ENCODE measurements at regions not wholly inside any gene's neighbourhood (a gene's known extent, or its start where the extent isn't known, plus 50 kb on each side); places are given as distances from the start of the nearest gene placed in this dataset.

DNA sequence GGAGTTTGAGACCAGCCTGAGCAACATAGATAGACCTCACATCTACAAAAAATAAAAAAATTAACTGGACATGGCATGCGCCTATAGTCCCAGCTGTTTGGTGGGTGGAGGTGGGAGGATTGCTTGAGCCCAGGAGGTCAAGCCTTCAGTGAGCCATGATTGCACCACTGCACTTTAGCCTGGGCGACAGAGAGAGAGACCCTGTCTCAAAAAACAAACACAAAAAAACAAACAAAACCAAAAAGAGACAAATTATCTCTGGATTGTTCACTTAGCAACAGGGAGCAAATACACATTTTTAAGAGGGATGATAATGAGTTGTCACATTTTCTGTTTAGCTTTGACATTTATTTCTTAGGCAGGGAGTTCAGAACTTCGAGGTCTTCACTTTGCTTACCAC, 155.4 kb downstream of the CEP135 start (continued):
- TF ChIP-seq ZNF563 (CRISPR knock-in tag; IDR thresholded peaks at IDR 0.05) (no peak), CBX2 (IDR thresholded peaks at IDR 0.05; ENCODE audit: low read depth, low read length) (no peak), CBX2 (CRISPR knock-in tag; IDR thresholded peaks at IDR 0.05; ENCODE audit: low read depth) (no peak), FOXP1 (IDR thresholded peaks at IDR 0.05) (peak; percentile 26; the same call in 1 of the 2 replicates), FOXP1 (CRISPR knock-in tag; IDR thresholded peaks at IDR 0.05) (peak; percentile 67; the same call in 1 of the 2 replicates), NR2F1 (CRISPR knock-in tag; IDR thresholded peaks at IDR 0.05) (peak in 1 of 2 experiments; percentile 46; a peak in 1 of 4 replicates), HNF4G (IDR thresholded peaks at IDR 0.05; ENCODE audit: borderline replicate concordance, low read depth, low read length) (peak; percentile 66; the same call in 1 of the 2 replicates), HNF4G (CRISPR knock-in tag; IDR thresholded peaks at IDR 0.05; ENCODE audit: borderline replicate concordance, low read depth) (no peak)

DNA sequence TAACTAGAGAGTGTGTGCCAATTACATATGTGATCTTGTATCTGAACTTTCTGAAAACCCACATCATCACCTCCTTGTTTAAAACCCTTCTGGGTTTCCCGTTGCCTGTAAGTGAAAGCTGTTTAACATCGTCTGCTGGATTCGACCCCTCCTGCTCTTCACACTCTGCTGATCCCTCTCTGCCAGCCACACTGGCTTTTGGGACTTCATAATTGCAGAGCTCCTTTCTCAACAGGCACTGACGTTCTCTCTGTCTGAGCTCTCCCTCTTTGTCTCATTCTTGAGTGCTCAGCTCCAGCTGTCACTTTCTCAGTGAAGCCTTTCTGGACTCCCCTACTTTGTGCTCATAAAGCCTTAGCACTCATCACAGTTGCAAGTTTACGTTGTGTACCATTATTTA, 153.9 kb downstream of the CEP135 start:
- no TSS peak for BruUV-seq (replicated peaks)
- no peaks in the 10 kb centered on the region; a peak in 1 of 5 replicates for H3K27me3 ChIP-seq (ENCODE audit: control insufficient read depth in 1 of 2, insufficient read depth in 2 of 2, low read length in 2 of 2)
- H2AFZ ChIP-seq (ENCODE audit: low read length) = no peak overlapping the region
- H3K27ac ChIP-seq (ENCODE audit: extremely low read length, insufficient read depth, low read length) = no peak overlapping the region
- no peak overlapping the region for H3K4me2 ChIP-seq (ENCODE audit: low read depth, low read length)
- WGBS (ENCODE audit: low lambda C conversion rate) = 71% methylated on average over 5 of the region's 5 CpGs
- no peak overlapping the region for H3K9ac ChIP-seq (ENCODE audit: insufficient read depth, low read depth, low read length)
- no peaks in the 10 kb centered on the region for H3K9me3 ChIP-seq (ENCODE audit: low read length)
- TF ChIP-seq REL (CRISPR knock-in tag; conservative IDR thresholded peaks at IDR 0.05) (no peak), KDM4B (CRISPR knock-in tag; IDR thresholded peaks at IDR 0.05) (no peak)
- no peak overlapping the region for H3K4me3 ChIP-seq (replicated peaks in 1 of 3; ENCODE audit: insufficient read depth in 1 of 3, low read depth in 2 of 3, low read length in 3 of 3)
- ATAC-seq (no peak), FAIRE-seq (no peak), DNase-seq (ENCODE audit: low spot score) (no peak)
- H3K79me2 ChIP-seq (ENCODE audit: insufficient read depth, low read length) = no peaks in the 10 kb centered on the region
- ChIA-PET CTCF (ENCODE audit: low intra/inter-chr PET ratio, low total read pairs) (no interaction called here), POLR2A (no interaction called here)
- H3K4me1 ChIP-seq (ENCODE audit: insufficient read depth, low read length) = peaks cover 47% of the 10 kb centered on the region
- in situ Hi-C loops (cut with HindIII; ENCODE audit: extremely low pct_ligation_motif_present, low pct_unique_long_range_greater_than_20kb) (no loop called here), intact Hi-C loops (cut with micrococcal nuclease; ENCODE audit: unreplicated experiment) (loop anchor here (10.0 kb wide), 1 partner anchor 158 kb away; the partner anchor contains the start of gene CEP135)
- H3K36me3 ChIP-seq (replicated peaks in 1 of 2; ENCODE audit: control insufficient read depth in 1 of 2, insufficient read depth in 2 of 2, low read length in 2 of 2) = no peaks in the 10 kb centered on the region
- H4K20me1 ChIP-seq (ENCODE audit: insufficient read depth, low read length) = no peaks in the 10 kb centered on the region

Measured in HepG2 (cell line).